Fibroblast of villous mesenchyme (primary cell): ENCODE measurements at regions not wholly inside any gene's neighbourhood (a gene's known extent, or its start where the extent isn't known, plus 50 kb on each side); places are given as distances from the start of the nearest gene placed in this dataset.
"Not testable (repeated sequence)": the region's sequence is repeated elsewhere in the genome, so short reads cannot be mapped to it uniquely, and the experiment has no call there.

Experiments used
- DNase-seq: peaks from one replicate; pipeline ENCODE4 v3.0.0-alpha.2; 2010; ENCODE audit warnings: low read depth
- H3K4me3 ChIP-seq: 2 replicates; pipeline ENCODE4 v1.5.1; 2011; ENCODE audit warnings: low read depth, mild to moderate bottlenecking, low read length
- CTCF ChIP-seq: IDR thresholded peaks from 2 replicates; pipeline ENCODE4 v1.5.1; 2012; ENCODE audit warnings: low read depth, mild to moderate bottlenecking, low read length; ENCODE audit not compliant: insufficient read depth

GRCh38 chr4:43189741-43190140 is 297.2 kb downstream of the GRXCR1 start:
- no peak for DNase-seq
- TF ChIP-seq CTCF: no peak
- H3K4me3 ChIP-seq: no peak overlapping the region

GRCh38 chr4:43212576-43212975 is 320.1 kb downstream of the GRXCR1 start:
- DNase-seq, H3K4me3 ChIP-seq: not testable (repeated sequence)

GRCh38 chr4:43223820-43224219 is 331.3 kb downstream of the GRXCR1 start:
- TF ChIP-seq CTCF: no peak
- H3K4me3 ChIP-seq: no peak overlapping the region
- peak; percentile 16 for DNase-seq

GRCh38 chr4:43224559-43224958 is 332.0 kb downstream of the GRXCR1 start:
- no peak for TF ChIP-seq CTCF
- peak; percentile 63 for DNase-seq
- no peak overlapping the region for H3K4me3 ChIP-seq

GRCh38 chr4:43233321-43233720 is 340.8 kb downstream of the GRXCR1 start:
- no peak overlapping the region for H3K4me3 ChIP-seq
- no peak for TF ChIP-seq CTCF
- DNase-seq: no peak

- peak; percentile 18 for DNase-seq
- TF ChIP-seq CTCF: no peak
These were observed 342.3 kb downstream of the GRXCR1 start for GRCh38 chr4:43234626-43235415.

GRCh38 chr4:43238008-43238407 is 345.5 kb downstream of the GRXCR1 start:
- TF ChIP-seq CTCF: no peak
- H3K4me3 ChIP-seq: no peak overlapping the region
- no peak for DNase-seq

More at GRCh38 chr4:43234626-43235415, 342.3 kb downstream of the GRXCR1 start:
- H3K4me3 ChIP-seq: no peak overlapping the region
